Naive B cell (primary cell): ENCODE measurements at regions not wholly inside any gene's neighbourhood (a gene's known extent, or its start where the extent isn't known, plus 50 kb on each side); places are given as distances from the start of the nearest gene placed in this dataset.
A peak's percentile ranks its signal among the peaks of the same experiment; 100 is the strongest.

Experiments
- ATAC-seq, 2 donors: fragments of 150-1000 bp; cut with Tn5 transposase; 2 replicates each; pipeline ENCODE4 v1.10.0; 2021; ENCODE audit warnings: low read depth in 2 of 2, mild to moderate bottlenecking in 2 of 2, moderate library complexity in 2 of 2
- DNase-seq: peaks from one replicate; pipeline ENCODE4 v3.0.0; 2022
- H3K27ac Mint-ChIP-seq, 6 donors: one replicate each; pipeline ENCODE4 v1.8.0; 2020 to 2022; ENCODE audit warnings: mild to moderate bottlenecking in 6 of 6, mixed read lengths in 6 of 6, moderate library complexity in 5 of 6, inconsistent platforms in 2 of 6
- H3K27me3 Mint-ChIP-seq, 3 donors: one replicate each; pipeline ENCODE4 v1.8.0; 2021 to 2022; ENCODE audit warnings: mixed read lengths in 3 of 3, mild to moderate bottlenecking in 1 of 3
- H3K36me3 Mint-ChIP-seq, 2 donors: one replicate each; pipeline ENCODE4 v1.8.0; 2020 to 2022; ENCODE audit warnings: mixed read lengths in 2 of 2, inconsistent platforms in 1 of 2, mild to moderate bottlenecking in 1 of 2
- H3K4me1 Mint-ChIP-seq, 3 donors: one replicate each; pipeline ENCODE4 v1.8.0; 2020 to 2022; ENCODE audit warnings: mixed read lengths in 3 of 3, inconsistent platforms in 1 of 3, mild to moderate bottlenecking in 1 of 3, moderate library complexity in 1 of 3
- H3K4me3 Mint-ChIP-seq, 8 donors: one replicate each; pipeline ENCODE4 v1.8.0; 2020 to 2022; ENCODE audit warnings: mild to moderate bottlenecking in 8 of 8, mixed read lengths in 8 of 8, moderate library complexity in 8 of 8, inconsistent platforms in 2 of 8
- H3K9me3 Mint-ChIP-seq, 7 donors: one replicate each; pipeline ENCODE4 v1.8.0; 2020 to 2022; ENCODE audit warnings: mixed read lengths in 7 of 7, mild to moderate bottlenecking in 5 of 7, inconsistent platforms in 2 of 7, moderate library complexity in 1 of 7

DNA sequence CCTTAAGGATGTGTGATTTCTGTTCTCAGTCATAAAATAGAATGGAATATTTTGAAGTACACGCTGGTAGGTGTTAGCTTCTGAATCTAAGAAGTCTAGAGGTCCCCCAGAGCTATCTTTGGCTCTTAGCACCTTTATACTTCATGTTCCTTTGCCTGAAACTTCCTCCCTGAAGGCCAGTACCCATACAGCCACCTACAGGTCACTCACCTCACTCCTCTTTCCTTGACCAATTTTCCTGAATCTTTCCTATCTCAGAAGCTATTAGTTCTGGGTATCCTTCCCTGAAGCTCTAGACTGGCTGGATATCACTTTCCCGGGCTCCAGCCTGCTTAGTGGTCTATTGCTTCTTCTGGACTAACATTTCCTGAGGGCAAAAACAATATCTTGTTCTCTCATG, 93.4 kb upstream of the EDNRB start:
- no peak for ATAC-seq
- no peak for DNase-seq
- Mint-ChIP-seq H3K9me3 (peaks cover 0 to 2% (median 0%) of the 10 kb centered on the region in 7 donors), H3K36me3 (no peaks in the 10 kb centered on the region), H3K27me3 (peaks cover 4 to 16% (median 12%) of the 10 kb centered on the region in 3 donors), H3K4me1 (no peaks in the 10 kb centered on the region), H3K27ac (no peak overlapping the region), H3K4me3 (no peak overlapping the region)

DNA sequence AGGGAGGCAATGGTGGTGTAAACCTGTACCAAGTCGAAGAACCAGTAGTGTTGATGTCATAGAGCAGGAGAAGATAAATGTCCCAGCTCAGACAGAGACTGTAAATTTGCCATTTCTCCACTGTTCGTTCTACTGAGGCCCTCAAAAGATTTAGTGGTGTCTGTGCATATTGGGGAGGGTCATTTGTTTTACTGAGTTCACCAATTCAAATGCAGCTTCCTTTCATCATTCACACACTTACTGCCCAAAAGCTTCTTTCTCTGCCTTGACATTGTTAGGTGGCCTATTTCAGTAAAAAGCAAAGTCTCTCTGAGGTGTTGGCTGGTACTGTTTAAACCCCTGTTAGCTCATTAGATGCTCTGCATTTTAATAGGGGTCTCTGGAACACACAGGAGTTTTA, 86.2 kb upstream of the EDNRB start:
- ATAC-seq: no peak

GRCh38 chr13:77999746-78000145, 81.1 kb upstream of the EDNRB start:
- no peak for ATAC-seq
- Mint-ChIP-seq H3K4me1 (no peaks in the 10 kb centered on the region), H3K9me3 (peaks cover 10 to 40% (median 15%) of the 10 kb centered on the region in 7 donors)

More for the DNA sequence above, 86.2 kb upstream of the EDNRB start:
- DNase-seq: no peak
- Mint-ChIP-seq H3K27me3 (peaks cover 5 to 15% (median 5%) of the 10 kb centered on the region in 3 donors), H3K4me1 (no peaks in the 10 kb centered on the region), H3K36me3 (no peaks in the 10 kb centered on the region), H3K4me3 (no peak overlapping the region), H3K9me3 (peaks cover 0 to 23% (median 15%) of the 10 kb centered on the region in 7 donors), H3K27ac (no peak overlapping the region)

GRCh38 chr13:77994166-77994565, 75.5 kb upstream of the EDNRB start:
- DNase-seq (no peak), ATAC-seq (no peak)
- no peak overlapping the region for H3K27ac Mint-ChIP-seq
- H3K4me3 Mint-ChIP-seq: no peak overlapping the region
- H3K9me3 Mint-ChIP-seq: peaks cover 3 to 25% (median 8%) of the 10 kb centered on the region in 7 donors
- H3K4me1 Mint-ChIP-seq: no peaks in the 10 kb centered on the region
- peaks cover 0 to 11% (median 8%) of the 10 kb centered on the region in 3 donors for H3K27me3 Mint-ChIP-seq
- no peaks in the 10 kb centered on the region for H3K36me3 Mint-ChIP-seq

More at GRCh38 chr13:77999746-78000145, 81.1 kb upstream of the EDNRB start:
- no peak overlapping the region for H3K4me3 Mint-ChIP-seq
- H3K36me3 Mint-ChIP-seq: no peaks in the 10 kb centered on the region
- H3K27me3 Mint-ChIP-seq: peaks cover 0 to 19% (median 8%) of the 10 kb centered on the region in 3 donors
- H3K27ac Mint-ChIP-seq: no peak overlapping the region
- no peak for DNase-seq

GRCh38 chr13:77991003-77991402, 72.4 kb upstream of the EDNRB start:
- H3K27me3 Mint-ChIP-seq: peaks cover 0 to under 1% (median 0%) of the 10 kb centered on the region in 3 donors
- H3K4me1 Mint-ChIP-seq: no peaks in the 10 kb centered on the region
- ATAC-seq: no peak
- no peak for DNase-seq
- no peaks in the 10 kb centered on the region for H3K36me3 Mint-ChIP-seq
- peaks cover 2 to 6% (median 4%) of the 10 kb centered on the region in 7 donors for H3K9me3 Mint-ChIP-seq
- H3K27ac Mint-ChIP-seq: no peak overlapping the region
- H3K4me3 Mint-ChIP-seq: no peak overlapping the region

- DNase-seq: no peak
- no peaks in the 10 kb centered on the region for H3K4me1 Mint-ChIP-seq
Measured at GRCh38 chr13:77989281-77989680, 70.7 kb upstream of the EDNRB start.

DNA sequence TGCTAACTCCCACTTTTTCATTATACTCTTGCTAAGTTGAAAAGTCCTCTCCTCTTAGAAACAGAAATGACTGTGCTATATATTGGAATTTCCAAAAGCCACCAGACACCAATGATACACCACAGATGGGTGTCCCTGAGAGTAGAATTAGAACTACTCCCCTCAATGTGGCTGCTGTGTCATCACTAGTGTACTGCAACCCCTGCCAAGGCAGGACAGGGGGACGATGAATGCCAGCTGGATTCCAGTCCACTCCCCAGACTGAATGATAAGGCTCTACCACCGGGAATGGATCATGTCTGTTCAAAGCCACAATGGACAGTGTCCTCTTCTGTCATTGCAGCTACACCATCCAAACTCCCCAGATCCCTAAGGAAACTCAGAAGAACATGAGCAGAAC, 69.7 kb upstream of the EDNRB start:
- H3K4me3 Mint-ChIP-seq: no peak overlapping the region
- H3K4me1 Mint-ChIP-seq: no peaks in the 10 kb centered on the region
- ATAC-seq: no peak
- H3K36me3 Mint-ChIP-seq: no peaks in the 10 kb centered on the region
- peaks cover 0 to 2% (median 0%) of the 10 kb centered on the region in 7 donors for H3K9me3 Mint-ChIP-seq
- H3K27ac Mint-ChIP-seq: no peak overlapping the region
- DNase-seq: no peak
- peaks cover 0 to 8% (median 0%) of the 10 kb centered on the region in 3 donors for H3K27me3 Mint-ChIP-seq

More at GRCh38 chr13:77989281-77989680, 70.7 kb upstream of the EDNRB start:
- peaks cover 0 to 8% (median 0%) of the 10 kb centered on the region in 3 donors for H3K27me3 Mint-ChIP-seq
- H3K27ac Mint-ChIP-seq: no peak overlapping the region
- no peaks in the 10 kb centered on the region for H3K9me3 Mint-ChIP-seq
- H3K36me3 Mint-ChIP-seq: no peaks in the 10 kb centered on the region
- no peak overlapping the region for H3K4me3 Mint-ChIP-seq
- ATAC-seq: no peak

GRCh38 chr13:77986713-77987112, 68.1 kb upstream of the EDNRB start:
- H3K27ac Mint-ChIP-seq: no peak overlapping the region
- H3K27me3 Mint-ChIP-seq: peaks cover 0 to 8% (median 3%) of the 10 kb centered on the region in 3 donors
- H3K36me3 Mint-ChIP-seq: no peaks in the 10 kb centered on the region
- peaks cover 0 to 2% (median 0%) of the 10 kb centered on the region in 7 donors for H3K9me3 Mint-ChIP-seq
- H3K4me3 Mint-ChIP-seq: no peak overlapping the region
- ATAC-seq (no peak), DNase-seq (no peak)
- H3K4me1 Mint-ChIP-seq: no peaks in the 10 kb centered on the region

DNA sequence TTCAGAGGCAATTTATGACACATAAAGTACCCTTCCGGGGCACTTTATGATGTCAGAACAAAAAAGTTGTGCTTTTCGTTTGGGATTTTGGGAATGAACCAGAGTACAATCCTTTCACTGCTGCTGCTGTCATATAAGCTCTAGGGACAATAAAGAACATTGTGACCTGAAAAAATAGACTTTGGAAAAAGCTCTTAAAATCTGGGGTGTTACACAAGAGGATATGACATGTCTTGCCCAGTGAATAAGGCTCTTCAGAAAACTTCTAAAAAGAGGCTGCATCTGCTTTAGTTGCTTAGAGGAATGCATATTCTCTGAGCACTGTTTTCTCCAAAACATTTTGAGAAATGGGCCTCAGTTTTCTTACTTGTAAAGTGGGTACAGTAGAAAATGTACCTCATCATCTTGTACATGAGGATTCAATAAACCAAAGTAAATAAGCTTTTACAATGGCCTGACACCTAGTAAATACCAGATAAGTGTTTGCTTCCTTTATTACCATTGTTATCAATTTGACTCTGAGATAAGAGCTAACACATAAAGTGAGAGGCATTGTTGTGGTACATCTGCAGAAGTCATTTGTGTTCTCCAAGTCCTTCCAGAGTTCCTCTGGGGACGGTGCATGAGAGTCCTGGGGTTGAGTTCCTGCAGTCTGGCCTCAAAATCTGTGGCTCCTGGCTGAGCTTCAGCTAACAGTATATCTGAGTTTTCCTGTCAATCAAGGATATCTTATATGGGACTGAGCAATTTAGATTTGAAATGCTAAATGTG, 67.4 kb upstream of the EDNRB start:
- Mint-ChIP-seq H3K36me3 (no peaks in the 10 kb centered on the region), H3K27ac (no peak overlapping the region), H3K4me3 (no peak overlapping the region), H3K9me3 (peaks cover 0 to 2% (median 0%) of the 10 kb centered on the region in 7 donors), H3K4me1 (no peaks in the 10 kb centered on the region), H3K27me3 (peaks cover 0 to 8% (median 3%) of the 10 kb centered on the region in 3 donors)
- no peak for DNase-seq
- ATAC-seq: no peak

DNA sequence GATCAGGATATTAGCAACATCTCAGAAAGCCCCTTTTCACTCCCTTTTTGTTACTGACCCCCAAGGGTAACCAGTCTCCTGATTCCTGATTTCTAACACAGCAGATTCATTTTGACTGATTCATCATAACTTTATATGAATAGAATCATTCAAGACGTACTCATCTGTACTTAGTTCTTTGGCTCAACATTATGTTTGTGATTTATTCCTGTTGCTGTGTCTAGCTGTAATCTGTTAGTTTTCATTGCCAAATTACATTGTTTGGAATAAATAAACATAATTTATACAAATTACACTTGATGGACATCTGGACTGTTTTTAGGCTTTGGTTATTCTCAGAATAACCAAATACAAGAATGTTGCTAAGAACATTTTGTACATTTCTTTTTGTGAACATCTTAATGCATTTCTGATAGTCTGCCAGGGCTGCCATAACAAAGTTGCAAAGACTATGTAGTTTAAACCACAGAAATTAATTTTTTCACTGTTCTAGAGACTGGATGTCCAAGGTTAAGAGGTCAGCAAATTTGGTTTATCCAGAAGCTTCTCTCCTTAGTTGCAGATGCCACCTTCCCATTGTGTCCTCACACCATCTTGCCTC, 62.8 kb upstream of the EDNRB start:
- Mint-ChIP-seq H3K4me3 (no peak overlapping the region), H3K4me1 (no peaks in the 10 kb centered on the region), H3K9me3 (peaks cover 0 to 13% (median 5%) of the 10 kb centered on the region in 7 donors)

DNA sequence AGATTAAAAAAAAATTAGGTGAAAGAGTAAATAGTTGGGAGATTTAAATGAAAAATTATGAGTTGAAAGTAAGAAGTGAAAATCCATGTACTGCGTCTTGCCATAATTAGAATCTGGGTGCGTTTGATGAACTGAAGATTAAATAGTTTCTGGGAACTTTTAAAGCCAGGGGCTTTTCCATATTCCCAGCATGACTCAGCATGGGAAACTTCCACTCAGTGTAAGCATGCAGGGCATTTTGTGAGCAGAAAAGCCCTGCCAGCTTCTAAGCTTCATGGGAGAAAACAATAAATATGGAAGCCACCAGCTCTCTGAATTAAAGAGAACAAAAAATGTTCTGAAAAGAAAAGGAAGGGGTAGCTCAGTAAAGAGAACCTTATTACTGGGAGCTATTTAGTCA, 62.0 kb upstream of the EDNRB start:
- DNase-seq: no peak

More for the DNA sequence above, 62.8 kb upstream of the EDNRB start:
- Mint-ChIP-seq H3K27me3 (peaks cover 0 to 8% (median 8%) of the 10 kb centered on the region in 3 donors), H3K27ac (no peak overlapping the region), H3K36me3 (no peaks in the 10 kb centered on the region)
- DNase-seq (no peak), ATAC-seq (no peak)

DNA sequence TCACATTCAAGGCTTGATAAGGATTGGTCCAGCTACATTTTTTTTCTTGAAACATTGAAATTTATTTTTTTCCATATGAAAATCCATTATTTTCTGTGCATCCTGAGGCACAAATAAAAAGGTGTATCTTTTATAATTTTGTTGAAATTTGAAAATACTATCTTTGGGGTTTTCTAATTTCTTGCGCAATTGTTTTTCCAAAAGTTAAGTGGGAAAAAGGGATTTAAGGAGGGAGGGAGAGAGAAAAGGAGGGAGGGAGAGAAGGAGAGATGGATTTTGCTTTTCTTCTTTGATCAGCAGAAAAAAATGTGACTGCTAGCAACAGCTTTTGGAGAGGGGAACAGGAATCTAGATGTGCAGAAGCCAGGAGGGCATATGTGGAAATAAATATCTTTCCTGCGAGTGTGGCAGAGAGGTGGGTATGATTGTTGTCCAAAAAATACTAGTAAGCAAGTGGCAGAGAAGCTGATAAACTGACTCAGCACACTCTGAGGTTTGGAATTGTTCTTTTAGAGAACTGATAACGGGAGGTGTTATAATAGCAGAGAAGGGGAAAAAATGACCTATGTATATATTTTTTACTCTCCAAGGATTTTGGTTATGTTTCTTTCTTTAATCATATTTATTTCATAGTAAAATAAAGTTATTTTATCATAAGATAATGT, 61.2 kb upstream of the EDNRB start:
- Mint-ChIP-seq H3K9me3 (peaks cover 0 to 15% (median 6%) of the 10 kb centered on the region in 7 donors), H3K36me3 (no peaks in the 10 kb centered on the region), H3K4me1 (no peaks in the 10 kb centered on the region), H3K4me3 (no peak overlapping the region), H3K27ac (peak overlapping the region in 1 of 6 donors; percentile 58), H3K27me3 (peaks cover 0 to 8% (median 0%) of the 10 kb centered on the region in 3 donors)
- no peak for ATAC-seq
- no peak for DNase-seq

More for the DNA sequence above, 62.0 kb upstream of the EDNRB start:
- Mint-ChIP-seq H3K9me3 (peaks cover 0 to 13% (median 5%) of the 10 kb centered on the region in 7 donors), H3K27ac (no peak overlapping the region), H3K4me3 (no peak overlapping the region), H3K27me3 (peaks cover 0 to 8% (median 7%) of the 10 kb centered on the region in 3 donors), H3K4me1 (no peaks in the 10 kb centered on the region), H3K36me3 (no peaks in the 10 kb centered on the region)
- ATAC-seq: no peak

- no peak overlapping the region for H3K4me3 Mint-ChIP-seq
- DNase-seq (no peak), ATAC-seq (no peak)
- H3K9me3 Mint-ChIP-seq: peaks cover 0 to 30% (median 8%) of the 10 kb centered on the region in 7 donors
- peaks cover 0 to 5% (median 0%) of the 10 kb centered on the region in 3 donors for H3K27me3 Mint-ChIP-seq
- H3K36me3 Mint-ChIP-seq: no peaks in the 10 kb centered on the region
- no peak overlapping the region for H3K27ac Mint-ChIP-seq
- no peaks in the 10 kb centered on the region for H3K4me1 Mint-ChIP-seq
Measured at GRCh38 chr13:77975358-77976042, 56.9 kb upstream of the EDNRB start.
